ENCODE measurements at regions not wholly inside any gene's neighbourhood (a gene's known extent, or its start where the extent isn't known, plus 50 kb on each side); places are given as distances from the start of the nearest gene placed in this dataset.

DNA sequence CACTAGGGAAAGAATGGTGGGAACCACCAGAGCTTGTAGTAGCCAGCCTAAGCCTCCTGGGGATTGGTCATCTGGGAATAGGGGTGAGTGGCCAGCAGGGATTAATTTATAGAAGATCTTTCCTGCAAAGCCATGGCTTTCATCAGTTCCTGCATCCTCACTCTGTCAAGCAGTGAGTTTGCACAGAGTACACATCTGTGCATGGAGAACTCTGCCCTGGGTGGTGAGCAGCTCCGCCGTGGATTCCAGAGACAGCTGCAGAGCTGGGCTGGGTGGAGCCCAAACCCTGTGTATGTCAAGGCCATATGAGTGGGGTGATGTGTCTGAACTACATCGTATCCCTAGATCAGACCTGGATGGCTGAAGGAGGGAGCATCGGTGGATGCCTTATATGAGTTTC, 182.2 kb downstream of the GLI2 start:
- no peak for DNase-seq (ENCODE audit: low spot score)

GRCh38 chr2:120919216-120919615, 183.5 kb downstream of the GLI2 start:
- no peak for DNase-seq (ENCODE audit: low spot score)

GRCh38 chr2:120919771-120920453, 184.2 kb downstream of the GLI2 start:
- DNase-seq (ENCODE audit: low spot score): peak; percentile 77

GRCh38 chr2:120920454-120921148, 184.9 kb downstream of the GLI2 start:
- DNase-seq (ENCODE audit: low spot score): no peak

GRCh38 chr2:120921457-120921856, 185.8 kb downstream of the GLI2 start:
- no peak for DNase-seq (ENCODE audit: low spot score)

- no peak for DNase-seq (ENCODE audit: low spot score)
Observed at GRCh38 chr2:120922571-120923332, 187.1 kb downstream of the GLI2 start.

GRCh38 chr2:120923426-120923825, 187.8 kb downstream of the GLI2 start:
- DNase-seq (ENCODE audit: low spot score): no peak

GRCh38 chr2:120924924-120925323, 189.3 kb downstream of the GLI2 start:
- no peak for DNase-seq (ENCODE audit: low spot score)

- DNase-seq (ENCODE audit: low spot score): no peak
Observed at GRCh38 chr2:120926463-120927264, 191.0 kb downstream of the GLI2 start.

DNA sequence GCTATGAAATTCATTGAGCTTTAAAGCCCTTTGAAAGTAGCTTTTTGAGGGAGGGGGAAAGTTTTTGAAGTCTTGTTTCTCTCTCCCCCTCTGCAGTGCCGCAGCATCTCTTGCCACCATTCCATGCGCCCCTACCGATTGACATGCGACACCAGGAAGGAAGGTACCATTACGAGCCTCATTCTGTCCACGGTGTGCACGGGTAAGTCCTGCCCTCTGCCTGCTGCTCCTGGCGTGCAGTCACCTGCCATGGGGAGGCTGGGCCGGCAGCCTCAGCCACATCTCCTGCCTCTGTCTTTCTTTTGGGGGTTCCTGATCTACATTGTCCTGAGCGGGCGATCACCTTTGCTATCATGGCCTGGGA, 191.6 kb downstream of the GLI2 start:
- no peak for DNase-seq (ENCODE audit: low spot score)

DNA sequence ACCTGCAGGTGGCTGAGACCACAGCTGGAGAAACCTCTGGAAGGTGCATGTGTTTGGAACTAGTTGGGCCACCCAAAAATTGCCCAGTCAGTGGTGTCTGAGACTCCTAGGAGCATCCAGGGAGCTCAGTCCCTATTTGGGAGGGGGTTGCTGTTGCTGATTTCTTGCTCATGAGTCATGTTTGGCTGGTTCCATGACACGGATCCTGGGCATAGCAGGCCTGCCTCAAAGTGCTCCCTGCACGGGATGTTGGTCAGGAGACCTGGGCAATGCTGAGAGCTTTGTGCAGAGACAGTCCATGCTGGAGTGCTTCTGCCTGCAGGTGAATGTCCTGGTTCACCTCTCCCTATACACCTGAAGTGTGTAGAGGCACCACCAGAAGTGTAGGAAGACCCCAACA, 194.2 kb downstream of the GLI2 start:
- peak; percentile 44 for DNase-seq (ENCODE audit: low spot score)

DNA sequence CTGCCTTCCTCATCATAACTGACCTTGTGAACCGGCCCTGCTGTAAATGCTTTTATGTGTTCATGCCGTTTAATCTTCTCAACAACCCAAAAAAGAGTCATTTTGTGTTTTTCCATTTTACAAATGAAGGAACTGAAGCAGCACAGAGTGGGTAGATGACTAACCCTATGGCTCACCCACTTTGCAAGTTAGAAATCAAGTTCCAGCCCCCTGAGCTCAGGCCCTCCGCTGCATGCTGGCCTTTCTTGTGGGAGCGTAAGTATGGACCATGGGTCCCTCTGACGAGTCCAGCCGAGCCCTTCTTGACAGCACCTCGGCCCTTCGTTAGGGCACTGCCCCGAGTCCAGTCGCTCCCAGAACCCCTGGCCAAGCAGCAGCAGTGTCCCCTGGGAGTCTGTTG, 194.6 kb downstream of the GLI2 start:
- DNase-seq (ENCODE audit: low spot score): no peak

GRCh38 chr2:120930864-120931263, 195.2 kb downstream of the GLI2 start:
- DNase-seq (ENCODE audit: low spot score): no peak

- DNase-seq (ENCODE audit: low spot score): no peak
Observed at GRCh38 chr2:120932472-120932871, 196.8 kb downstream of the GLI2 start.

DNA sequence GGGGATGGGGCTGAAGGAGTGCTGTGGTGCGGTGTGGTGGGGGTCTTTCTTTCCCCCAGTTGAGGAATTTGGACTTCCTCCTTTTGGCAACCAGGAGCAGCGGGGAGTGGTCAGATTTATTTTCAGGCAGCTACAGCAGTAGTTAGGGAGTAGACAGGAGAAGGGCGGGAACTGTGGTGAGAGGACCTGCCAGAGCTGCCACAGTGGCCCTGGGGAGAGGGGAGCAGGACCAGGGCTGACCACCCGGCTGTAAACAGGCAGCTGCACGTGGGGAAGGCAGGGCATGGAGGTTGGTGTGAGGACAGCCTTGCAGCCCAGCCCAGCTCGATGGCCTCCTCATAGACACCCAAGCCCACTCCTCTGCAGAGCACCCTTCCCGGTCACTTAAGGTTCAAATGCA, 197.2 kb downstream of the GLI2 start:
- no peak for DNase-seq (ENCODE audit: low spot score)

DNA sequence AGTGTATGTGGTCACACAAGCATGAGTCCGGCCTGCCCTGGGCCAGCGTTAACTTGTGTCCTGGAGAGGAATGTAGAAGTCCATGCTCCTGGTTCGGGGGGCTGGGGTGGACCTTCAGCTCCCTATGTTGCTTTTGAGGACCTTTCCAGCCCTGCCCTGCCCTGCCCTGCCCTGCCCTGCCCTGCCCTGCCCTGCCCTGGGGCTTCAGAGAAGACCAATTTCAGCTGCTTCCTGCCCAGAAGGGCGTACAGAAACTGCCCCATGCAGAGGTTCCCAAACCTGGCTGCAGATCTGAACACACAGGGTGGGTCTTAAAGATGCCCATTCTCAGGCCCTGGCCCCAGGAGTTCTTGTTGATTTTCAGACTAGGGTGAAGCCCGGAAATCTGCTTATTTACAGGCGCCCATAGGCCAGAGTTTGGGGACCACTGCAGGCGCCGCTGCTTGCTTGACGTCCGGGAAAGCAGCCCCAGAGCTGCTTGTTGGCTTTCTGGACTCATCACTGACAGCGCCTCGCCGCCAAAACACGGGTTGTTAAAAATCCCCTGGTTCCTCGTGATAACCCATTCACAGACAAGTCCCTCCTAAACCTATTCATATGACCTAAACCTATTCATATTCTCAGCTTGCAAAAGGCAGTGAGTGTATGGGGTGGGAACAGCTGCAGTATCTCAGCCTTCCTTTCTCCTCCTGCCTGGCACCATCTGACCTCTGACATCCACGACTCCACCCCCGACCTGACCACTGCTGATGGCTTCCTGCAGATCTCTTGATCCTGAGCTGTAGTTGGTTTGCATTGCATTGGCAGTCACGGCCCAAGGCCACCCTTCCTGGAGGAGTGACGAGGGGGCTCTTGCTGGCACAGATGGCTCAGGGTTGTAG, 198.3 kb downstream of the GLI2 start:
- no peak for DNase-seq (ENCODE audit: low spot score)

- DNase-seq (ENCODE audit: low spot score): peak; percentile 95
Observed at GRCh38 chr2:120934574-120935338, 199.1 kb downstream of the GLI2 start.

GRCh38 chr2:120935339-120936313, 200.0 kb downstream of the GLI2 start:
- DNase-seq (ENCODE audit: low spot score): peak; percentile 95
